ENCODE measurements at regions not wholly inside any gene's neighbourhood (a gene's known extent, or its start where the extent isn't known, plus 50 kb on each side); places are given as distances from the start of the nearest gene placed in this dataset.

DNA sequence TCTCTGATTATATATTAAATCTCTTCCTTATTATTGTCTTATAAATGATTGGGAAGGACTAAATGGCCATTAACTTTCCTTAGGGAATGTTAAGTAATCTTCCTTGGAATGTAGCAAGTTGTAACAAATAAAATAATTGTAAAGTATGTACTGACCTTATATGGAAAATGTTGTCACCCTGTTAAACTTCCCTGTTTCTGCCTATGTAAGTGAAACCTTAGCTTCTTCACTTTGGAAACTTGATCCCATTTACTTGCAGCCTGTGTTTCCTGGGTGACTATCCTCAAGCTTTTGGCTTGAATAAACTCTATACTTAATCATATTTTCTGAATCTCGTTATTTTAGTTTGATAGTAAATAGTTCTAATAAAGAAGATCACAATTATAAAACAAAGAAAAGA is 519.5 kb upstream of the PTCHD4 start:
- H3K27me3 ChIP-seq (replicated peaks in 1 of 2; ENCODE audit: control insufficient read depth in 2 of 2, insufficient read depth in 2 of 2, low read length in 1 of 2): no peaks in the 10 kb centered on the region
- H3K4me2 ChIP-seq (ENCODE audit: control insufficient read depth, insufficient read depth): no peak overlapping the region
- no peaks in the 10 kb centered on the region for H3K4me1 ChIP-seq (ENCODE audit: control insufficient read depth, insufficient read depth, low read length)
- BruUV-seq (replicated peaks): no TSS peak
- DNase-seq (ENCODE audit: low read depth, low spot score): no peak
- ChIA-PET POLR2A (no interaction called here), RAD21 (ENCODE audit: unreplicated experiment) (no interaction called here), CTCF (no interaction called here), SMC1A (ENCODE audit: uncharacterized antibody, unreplicated experiment) (no interaction called here)
- intact Hi-C loops (cut with micrococcal nuclease; ENCODE audit: unreplicated experiment): no loop called here
- 5% methylated on average over 1 of the region's 1 CpG for WGBS (ENCODE audit: insufficient coverage, insufficient replicate concordance, low lambda C conversion rate, missing lambda C conversion rate)
- no peaks in the 10 kb centered on the region for H3K36me3 ChIP-seq (ENCODE audit: control insufficient read depth in 2 of 2, insufficient read depth in 2 of 2, low read length in 1 of 2)
- TF ChIP-seq BCLAF1 (IDR thresholded peaks at IDR 0.05) (no peak), CHD4 (IDR thresholded peaks at IDR 0.05) (no peak), BCL11A (IDR thresholded peaks at IDR 0.05; ENCODE audit: low read depth, low read length) (no peak), ZNF622 (IDR thresholded peaks at IDR 0.05) (no peak), PML (IDR thresholded peaks at IDR 0.05; ENCODE audit: low read length) (no peak), KDM1A (IDR thresholded peaks at IDR 0.05; ENCODE audit: borderline replicate concordance) (no peak), BMI1 (IDR thresholded peaks at IDR 0.05; ENCODE audit: borderline replicate concordance) (no peak), EZH2 (IDR thresholded peaks at IDR 0.05; ENCODE audit: borderline replicate concordance, control insufficient read depth, low read depth, low read length) (no peak)
- ATAC-seq: no peak
- no peaks in the 10 kb centered on the region for H3K9me3 ChIP-seq (replicated peaks; ENCODE audit: control insufficient read depth, insufficient read depth, low read length)
- FAIRE-seq: no peak
- no peak overlapping the region for H3K4me3 ChIP-seq
- in situ Hi-C loops (cut with MboI): no loop called here
- no peak overlapping the region for H2AFZ ChIP-seq (ENCODE audit: control insufficient read depth, low read depth, low read length)
- H4K20me1 ChIP-seq (ENCODE audit: control insufficient read depth, insufficient read depth): no peaks in the 10 kb centered on the region
- no peak overlapping the region for H3K27ac ChIP-seq (ENCODE audit: control insufficient read depth, insufficient read depth)
- no peak overlapping the region for H3K9ac ChIP-seq (ENCODE audit: control insufficient read depth, insufficient read depth, low read length)
- H3K79me2 ChIP-seq (ENCODE audit: control insufficient read depth, insufficient read depth, low read length): no peaks in the 10 kb centered on the region

Measured in GM12878 (cell line).